H1 (cell line): ENCODE measurements at regions not wholly inside any gene's neighbourhood (a gene's known extent, or its start where the extent isn't known, plus 50 kb on each side); places are given as distances from the start of the nearest gene placed in this dataset. TPM values are rescaled to one million over a fixed set of nuclear protein-coding genes. Genes with fewer than 3 reads are reported as not detected.

Experiments used
- CHD1 ChIP-seq: IDR thresholded peaks from 2 replicates; pipeline ENCODE4 v1.6.1; 2012; ENCODE audit warnings: low read depth, low read length, improper control_type of control experiment
- GABPA ChIP-seq: IDR thresholded peaks from 2 replicates; pipeline ENCODE4 v1.6.1; 2011; ENCODE audit warnings: mild to moderate bottlenecking, low read length, moderate library complexity, borderline replicate concordance; ENCODE audit not compliant: insufficient read depth
- JUND ChIP-seq: IDR thresholded peaks from 2 replicates; pipeline ENCODE4 v1.6.1; 2011; ENCODE audit warnings: mild to moderate bottlenecking, improper control_type of control experiment, low read length
- MAX ChIP-seq: IDR thresholded peaks from 2 replicates; pipeline ENCODE4 v1.6.1; 2012; ENCODE audit warnings: inconsistent platforms
- POLR2AphosphoS5 ChIP-seq: IDR thresholded peaks from 2 replicates; pipeline ENCODE4 v1.6.1; 2011; ENCODE audit warnings: low read depth, low read length
- RBBP5 ChIP-seq: IDR thresholded peaks from 2 replicates; pipeline ENCODE4 v1.7.1; 2012; ENCODE audit warnings: low read depth, mild to moderate bottlenecking, inconsistent platforms, low read length, moderate library complexity, borderline replicate concordance
- ZNF274 ChIP-seq: IDR thresholded peaks from 2 replicates; pipeline ENCODE4 v1.7.0; 2012; ENCODE audit warnings: low read length, borderline replicate concordance; ENCODE audit errors: extremely low read depth
- microRNA counts: library from miRNA; unstranded; fragments of <30 nt; microRNA quantifications from one replicate; lab custom pipeline; 2015
- microRNA-seq, 2 experiments: library from miRNA; unstranded; fragments of <30 nt; microRNA quantifications; one replicate each; pipeline versions ENCODE4 to v1.2.0, GENCODE V29; 2016 to 2020; ENCODE audit warnings: borderline microRNAs expressed in 2 of 2, borderline number of aligned reads in 2 of 2, borderline replicate concordance in 1 of 2
- small RNA-seq: library from polyadenylated mRNA; stranded (forward); fragments of <200 nt; extraction: miRNeasy Mini kit (QIAGEN cat#:217004); gene quantifications from one replicate; pipeline ENCODE3, GENCODE V24; 2013; ENCODE audit not compliant: insufficient read depth

- TF ChIP-seq ZNF274 (no peak), POLR2AphosphoS5 (no peak), MAX (no peak), RBBP5 (no peak), JUND (no peak), GABPA (no peak), CHD1 (no peak)
Observed at GRCh38 chr3:168152149-168152548, 56.4 kb upstream of the GOLIM4 start (continued).

MicroRNA genes in the stretch of these regions (microRNA counts, 767-probe panel; counts per million panel counts)
- microRNA hsa-miR-551b-3p (lab: Ali Mortazavi, UCI), result 879 counts per million, percentile 95 among the panel's probes with 10 or more counts

Small RNAs in the stretch of these regions (microRNA-seq; reads per million reads assigned to microRNA genes)
- 16.7 to 18.9 reads per million in 2 experiments for gene MIR551B

Small RNAs in the stretch of these regions (small RNA-seq; reads per million reads assigned to genes)
- 49.9 reads per million, percentile 96 among the genes with 10 or more reads in this experiment for gene MIR551B
- not detected for gene RNU2-20P
